ENCODE measurements at regions not wholly inside any gene's neighbourhood (a gene's known extent, or its start where the extent isn't known, plus 50 kb on each side); places are given as distances from the start of the nearest gene placed in this dataset.

DNA sequence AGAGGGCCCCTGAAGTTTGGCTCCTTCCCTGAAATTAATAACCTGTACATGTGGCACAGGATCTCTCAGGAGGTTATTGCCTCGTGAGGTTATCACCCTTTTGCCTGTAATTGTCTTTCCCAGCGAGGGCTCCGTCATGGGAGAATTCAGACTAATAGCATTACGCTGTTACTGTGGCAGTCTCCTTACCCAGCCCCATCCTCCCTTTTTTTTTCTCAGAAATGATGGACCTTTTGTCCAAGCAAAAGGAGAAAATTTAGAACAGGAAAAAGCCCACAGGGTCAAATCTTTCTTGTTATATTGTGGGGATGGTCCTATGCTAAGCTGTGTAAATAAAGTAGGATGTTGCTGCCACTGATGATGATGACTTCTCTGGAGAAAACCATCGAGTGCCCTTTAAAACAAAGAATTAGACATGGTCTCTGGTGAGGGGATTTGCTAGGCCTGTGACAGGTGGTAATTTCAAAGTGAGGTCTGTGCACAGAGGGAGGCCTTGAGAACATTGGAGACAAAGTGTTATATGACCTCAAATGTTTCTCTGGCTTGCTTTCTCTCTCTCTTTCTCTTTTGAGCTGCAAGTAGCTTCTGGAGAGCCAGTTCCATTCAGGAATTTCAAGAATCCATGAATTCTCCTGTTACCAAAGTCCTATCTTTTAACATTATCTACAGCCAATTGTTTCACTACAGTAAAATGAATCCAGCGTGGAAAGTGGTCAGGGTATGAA is 357.2 kb downstream of the BMP4 start:
- TF ChIP-seq, protein P1, sequence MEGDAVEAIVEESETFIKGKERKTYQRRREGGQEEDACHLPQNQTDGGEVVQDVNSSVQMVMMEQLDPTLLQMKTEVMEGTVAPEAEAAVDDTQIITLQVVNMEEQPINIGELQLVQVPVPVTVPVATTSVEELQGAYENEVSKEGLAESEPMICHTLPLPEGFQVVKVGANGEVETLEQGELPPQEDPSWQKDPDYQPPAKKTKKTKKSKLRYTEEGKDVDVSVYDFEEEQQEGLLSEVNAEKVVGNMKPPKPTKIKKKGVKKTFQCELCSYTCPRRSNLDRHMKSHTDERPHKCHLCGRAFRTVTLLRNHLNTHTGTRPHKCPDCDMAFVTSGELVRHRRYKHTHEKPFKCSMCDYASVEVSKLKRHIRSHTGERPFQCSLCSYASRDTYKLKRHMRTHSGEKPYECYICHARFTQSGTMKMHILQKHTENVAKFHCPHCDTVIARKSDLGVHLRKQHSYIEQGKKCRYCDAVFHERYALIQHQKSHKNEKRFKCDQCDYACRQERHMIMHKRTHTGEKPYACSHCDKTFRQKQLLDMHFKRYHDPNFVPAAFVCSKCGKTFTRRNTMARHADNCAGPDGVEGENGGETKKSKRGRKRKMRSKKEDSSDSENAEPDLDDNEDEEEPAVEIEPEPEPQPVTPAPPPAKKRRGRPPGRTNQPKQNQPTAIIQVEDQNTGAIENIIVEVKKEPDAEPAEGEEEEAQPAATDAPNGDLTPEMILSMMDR (IDR thresholded peaks at IDR 0.05) = no peak
- no peak for TF ChIP-seq EP300 (IDR thresholded peaks at IDR 0.05)
- no peak for TF ChIP-seq POLR2A (IDR thresholded peaks at IDR 0.05)
